Endodermal cell (in vitro differentiated cells): ENCODE measurements at regions not wholly inside any gene's neighbourhood (a gene's known extent, or its start where the extent isn't known, plus 50 kb on each side); places are given as distances from the start of the nearest gene placed in this dataset.
"Not testable (repeated sequence)": the region's sequence is repeated elsewhere in the genome, so short reads cannot be mapped to it uniquely, and the experiment has no call there.

Experiments
- DNase-seq: peaks from one replicate; pipeline ENCODE4 v3.0.0-alpha.2; 2017
- H3K27ac ChIP-seq: 2 replicates; pipeline ENCODE4 v1.5.1; 2013; ENCODE audit warnings: mild to moderate bottlenecking, low read depth, low read length, moderate library complexity
- H3K27me3 ChIP-seq: 2 replicates; pipeline ENCODE4 v1.6.1; 2013; ENCODE audit warnings: mild to moderate bottlenecking, low read length, moderate library complexity; ENCODE audit not compliant: insufficient read depth, control insufficient read depth, poor library complexity, severe bottlenecking
- H3K36me3 ChIP-seq: 2 replicates; pipeline ENCODE4 v1.7.0; 2013; ENCODE audit warnings: mild to moderate bottlenecking, low read length, moderate library complexity; ENCODE audit not compliant: control insufficient read depth, insufficient read depth
- H3K4me1 ChIP-seq: one replicate; pipeline ENCODE4 v1.7.0; 2013; ENCODE audit warnings: low read length; ENCODE audit not compliant: control insufficient read depth, insufficient read depth
- H3K4me3 ChIP-seq: 2 replicates; pipeline ENCODE4 v1.5.1; 2013; ENCODE audit warnings: mild to moderate bottlenecking, low read length, moderate library complexity
- H3K9ac ChIP-seq: 2 replicates; pipeline ENCODE4 v1.6.1; 2013; ENCODE audit warnings: mild to moderate bottlenecking, low read length, moderate library complexity; ENCODE audit not compliant: poor library complexity, severe bottlenecking; ENCODE audit errors: extremely low read depth
- H3K9me3 ChIP-seq: 2 replicates; pipeline ENCODE4 v1.6.1; 2013; ENCODE audit warnings: mild to moderate bottlenecking, low read length, moderate library complexity; ENCODE audit not compliant: control insufficient read depth
- H3K27ac Mint-ChIP-seq: 2 replicates; pipeline ENCODE4 v1.8.0; 2020; ENCODE audit warnings: mixed read lengths
- H3K27me3 Mint-ChIP-seq: 2 replicates; pipeline ENCODE4 v1.8.0; 2021; ENCODE audit warnings: mild to moderate bottlenecking, mixed read lengths; ENCODE audit not compliant: insufficient read depth
- H3K36me3 Mint-ChIP-seq: 2 replicates; pipeline ENCODE4 v1.8.0; 2020; ENCODE audit warnings: low read depth, mixed read lengths
- H3K4me1 Mint-ChIP-seq: 2 replicates; pipeline ENCODE4 v1.8.0; 2020; ENCODE audit warnings: mixed read lengths
- H3K4me3 Mint-ChIP-seq: 2 replicates; pipeline ENCODE4 v1.8.0; 2020; ENCODE audit warnings: mild to moderate bottlenecking, moderate library complexity, mixed read lengths
- H3K9me3 Mint-ChIP-seq: 2 replicates; pipeline ENCODE4 v1.8.0; 2020; ENCODE audit warnings: mild to moderate bottlenecking, mixed read lengths
- WGBS, 2 experiments: methylation state at CpG; one replicate each; pipeline versions ENCODE4 v1.1.5 to v1.1.7; 2013; ENCODE audit warnings: missing lambda C conversion rate in 2 of 2, mixed read lengths in 1 of 2; ENCODE audit not compliant: insufficient coverage in 1 of 2, insufficient read length in 1 of 2; 5-methylcytosine and 5-hydroxymethylcytosine counted together
- TF ChIP-seq, protein P1 (sequence below): fragments of 200-600 bp; sonication (generic); conservative IDR thresholded peaks from 2 replicates; pipeline ENCODE4 v1.5.0; 2021; ENCODE audit warnings: antibody characterized with exemption, mild to moderate bottlenecking

DNA sequence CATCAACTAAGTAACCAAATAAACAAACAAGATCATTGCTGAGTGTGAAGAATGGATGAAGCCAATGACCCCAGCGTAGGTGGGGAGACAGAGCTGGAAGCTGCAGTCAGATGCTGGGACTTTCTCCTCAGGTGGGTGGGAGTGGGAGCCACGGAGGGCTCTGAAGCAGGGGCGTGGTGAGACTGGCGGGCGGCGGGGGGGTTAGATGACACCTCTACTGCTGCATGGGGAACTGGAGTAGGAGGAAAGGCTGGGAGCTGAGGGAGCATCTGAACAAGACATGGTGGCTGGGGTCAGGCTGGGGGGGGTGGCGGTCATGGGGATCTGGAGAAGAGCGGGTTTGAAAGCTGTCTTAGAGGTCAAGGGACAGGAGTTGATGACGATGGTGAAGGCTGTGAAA is 193.8 kb downstream of the C9orf50 start:
- DNase-seq, result peak; percentile 30
- no peaks in the 10 kb centered on the region for H3K9me3 Mint-ChIP-seq
- Histone ChIP-seq H3K27ac (no peak overlapping the region), H3K27me3 (no peaks in the 10 kb centered on the region), H3K36me3 (no peaks in the 10 kb centered on the region), H3K4me1 (no peaks in the 10 kb centered on the region), H3K4me3 (no peak overlapping the region), H3K9me3 (no peaks in the 10 kb centered on the region), H3K9ac (no peak overlapping the region)
- no peak overlapping the region for H3K4me3 Mint-ChIP-seq
- H3K4me1 Mint-ChIP-seq, result peaks cover 4% of the 10 kb centered on the region
- WGBS, 2 experiments, result 69 to 83% methylated on average over 3 to 8 of the region's 9 CpGs
- H3K27me3 Mint-ChIP-seq, result peaks cover 21% of the 10 kb centered on the region
- TF ChIP-seq, protein P1, sequence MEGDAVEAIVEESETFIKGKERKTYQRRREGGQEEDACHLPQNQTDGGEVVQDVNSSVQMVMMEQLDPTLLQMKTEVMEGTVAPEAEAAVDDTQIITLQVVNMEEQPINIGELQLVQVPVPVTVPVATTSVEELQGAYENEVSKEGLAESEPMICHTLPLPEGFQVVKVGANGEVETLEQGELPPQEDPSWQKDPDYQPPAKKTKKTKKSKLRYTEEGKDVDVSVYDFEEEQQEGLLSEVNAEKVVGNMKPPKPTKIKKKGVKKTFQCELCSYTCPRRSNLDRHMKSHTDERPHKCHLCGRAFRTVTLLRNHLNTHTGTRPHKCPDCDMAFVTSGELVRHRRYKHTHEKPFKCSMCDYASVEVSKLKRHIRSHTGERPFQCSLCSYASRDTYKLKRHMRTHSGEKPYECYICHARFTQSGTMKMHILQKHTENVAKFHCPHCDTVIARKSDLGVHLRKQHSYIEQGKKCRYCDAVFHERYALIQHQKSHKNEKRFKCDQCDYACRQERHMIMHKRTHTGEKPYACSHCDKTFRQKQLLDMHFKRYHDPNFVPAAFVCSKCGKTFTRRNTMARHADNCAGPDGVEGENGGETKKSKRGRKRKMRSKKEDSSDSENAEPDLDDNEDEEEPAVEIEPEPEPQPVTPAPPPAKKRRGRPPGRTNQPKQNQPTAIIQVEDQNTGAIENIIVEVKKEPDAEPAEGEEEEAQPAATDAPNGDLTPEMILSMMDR, result no peak
- no peaks in the 10 kb centered on the region for H3K36me3 Mint-ChIP-seq
- H3K27ac Mint-ChIP-seq, result no peak overlapping the region

DNA sequence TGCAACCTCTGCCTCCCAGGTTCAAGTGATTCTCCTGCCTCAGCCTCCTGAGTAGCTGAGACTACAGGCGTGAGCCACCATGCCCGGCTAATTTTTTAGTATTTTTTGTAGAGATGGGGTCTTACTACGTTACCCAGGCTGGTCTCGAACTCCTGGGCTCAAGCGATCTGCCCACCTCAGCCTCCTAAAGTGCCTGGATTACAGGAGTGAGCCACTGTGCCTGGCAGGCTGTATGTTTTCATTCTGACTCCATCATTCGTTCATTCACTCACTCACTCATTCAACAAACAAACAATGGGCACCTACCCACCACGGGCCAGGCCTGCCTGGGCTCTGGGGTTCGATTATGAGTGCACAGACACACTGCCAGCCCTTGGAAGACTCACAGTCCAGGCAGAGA is 197.1 kb downstream of the C9orf50 start:
- not testable (repeated sequence) for H3K27ac Mint-ChIP-seq

DNA sequence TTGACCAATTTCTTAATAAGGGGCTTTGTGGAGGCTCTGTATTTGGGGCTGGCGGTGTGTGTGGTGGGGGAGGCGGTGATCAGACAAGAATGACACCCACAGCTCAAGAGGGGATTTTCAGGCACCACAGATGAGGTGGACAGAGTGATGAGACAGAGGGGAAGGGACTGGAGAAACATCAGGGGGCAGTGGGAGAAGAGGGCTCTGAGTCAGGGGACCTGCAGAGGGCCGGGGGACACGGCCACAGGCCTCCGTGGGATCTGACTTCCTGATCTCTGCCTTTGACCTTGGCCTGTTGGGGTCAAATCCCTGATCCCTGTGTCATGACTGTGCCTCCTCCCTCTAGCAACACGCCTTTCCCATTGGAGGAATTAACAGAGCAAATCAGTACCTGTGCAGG is 197.7 kb downstream of the C9orf50 start:
- H3K9ac ChIP-seq, result no peak overlapping the region
- no peaks in the 10 kb centered on the region for H3K36me3 Mint-ChIP-seq

More for the DNA sequence above, 197.1 kb downstream of the C9orf50 start:
- not testable (repeated sequence) for H3K36me3 ChIP-seq, H3K27ac ChIP-seq, H3K9me3 Mint-ChIP-seq, H3K9me3 ChIP-seq, H3K4me3 ChIP-seq, H3K4me1 ChIP-seq, H3K4me1 Mint-ChIP-seq, DNase-seq, H3K9ac ChIP-seq, H3K27me3 ChIP-seq, H3K36me3 Mint-ChIP-seq, H3K4me3 Mint-ChIP-seq
- 91 to 93% methylated on average over 7 to 8 of the region's 8 CpGs for WGBS, 2 experiments
- H3K27me3 Mint-ChIP-seq, result peaks cover 17% of the 10 kb centered on the region

DNA sequence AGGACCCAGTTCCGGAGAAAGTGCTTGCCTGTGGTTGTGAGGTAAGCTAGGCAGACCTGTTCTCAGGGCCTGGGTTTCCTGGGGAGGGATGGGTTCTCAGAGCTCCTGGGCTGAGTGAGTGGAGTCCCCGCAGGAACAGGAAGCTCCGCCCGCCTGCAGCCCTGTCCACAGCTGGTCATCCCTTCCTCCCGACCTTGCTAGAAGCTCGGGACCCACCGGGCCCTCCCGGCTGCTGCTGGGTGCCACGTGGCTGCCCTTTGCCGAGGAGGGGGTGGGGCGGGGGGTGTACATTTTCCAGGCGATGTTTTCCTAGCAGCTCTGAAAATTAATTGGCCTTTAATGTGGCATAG is 198.1 kb downstream of the C9orf50 start:
- DNase-seq, result no peak
- no peak overlapping the region for H3K4me3 Mint-ChIP-seq
- H3K4me1 Mint-ChIP-seq, result peaks cover under 1% of the 10 kb centered on the region
- H3K9me3 ChIP-seq, result no peaks in the 10 kb centered on the region
- TF ChIP-seq, protein P1, result no peak
- H3K36me3 ChIP-seq, result no peaks in the 10 kb centered on the region
- H3K27ac ChIP-seq, result no peak overlapping the region
- H3K9me3 Mint-ChIP-seq, result no peaks in the 10 kb centered on the region
- H3K27me3 Mint-ChIP-seq, result peaks cover 13% of the 10 kb centered on the region
- no peak overlapping the region for H3K4me3 ChIP-seq
- H3K4me1 ChIP-seq, result no peaks in the 10 kb centered on the region
- no peaks in the 10 kb centered on the region for H3K27me3 ChIP-seq
- no peak overlapping the region for H3K9ac ChIP-seq
- WGBS, 2 experiments, result 40 to 83% methylated on average over 1 to 12 of the region's 12 CpGs
- H3K36me3 Mint-ChIP-seq, result no peaks in the 10 kb centered on the region
- H3K27ac Mint-ChIP-seq, result no peak overlapping the region

More for the DNA sequence above, 197.7 kb downstream of the C9orf50 start:
- Mint-ChIP-seq H3K4me1 (no peaks in the 10 kb centered on the region), H3K27ac (no peak overlapping the region), H3K9me3 (no peaks in the 10 kb centered on the region), H3K27me3 (peaks cover 17% of the 10 kb centered on the region), H3K4me3 (no peak overlapping the region)
- 82 to 90% methylated on average over 4 to 6 of the region's 6 CpGs for WGBS, 2 experiments
- no peaks in the 10 kb centered on the region for H3K27me3 ChIP-seq
- DNase-seq, result no peak
- H3K4me1 ChIP-seq, result no peaks in the 10 kb centered on the region
- TF ChIP-seq, protein P1, result no peak
- no peaks in the 10 kb centered on the region for H3K9me3 ChIP-seq
- no peak overlapping the region for H3K4me3 ChIP-seq
- H3K36me3 ChIP-seq, result no peaks in the 10 kb centered on the region
- no peak overlapping the region for H3K27ac ChIP-seq
